ENCODE measurements at regions not wholly inside any gene's neighbourhood (a gene's known extent, or its start where the extent isn't known, plus 50 kb on each side); places are given as distances from the start of the nearest gene placed in this dataset.

- no peak for TF ChIP-seq CTCF (IDR thresholded peaks at IDR 0.05)
- no peak for TF ChIP-seq POLR2A (IDR thresholded peaks at IDR 0.05)
Observed at GRCh38 chr1:193451001-193451400, 264.6 kb upstream of the B3GALT2 start.

All from heart left ventricle (tissue), 13 donors.